Upper lobe of left lung (tissue), 6 donors: ENCODE measurements at regions not wholly inside any gene's neighbourhood (a gene's known extent, or its start where the extent isn't known, plus 50 kb on each side); places are given as distances from the start of the nearest gene placed in this dataset.
"Not testable (repeated sequence)": the region's sequence is repeated elsewhere in the genome, so short reads cannot be mapped to it uniquely, and the experiment has no call there.

ENCODE experiments used
- ATAC-seq, 2 donors: fragments of 200-7000 bp; cut with Tn5 transposase; one replicate each; pipeline ENCODE4 v1.9.1; 2022; ENCODE audit warnings: mild to moderate bottlenecking in 2 of 2, moderate library complexity in 2 of 2; ENCODE audit not compliant: low FRiP score in 2 of 2
- DNase-seq, 2 donors: peaks; one replicate each; pipeline ENCODE4 v3.0.0-alpha.2; 2019 to 2020
- H3K27ac ChIP-seq, 4 donors: fragments of 200-600 bp; sonication (generic); one replicate each; pipeline ENCODE4 v1.5.1; 2016 to 2019
- H3K27me3 ChIP-seq, 4 donors: fragments of 200-600 bp; sonication (generic); one replicate each; pipeline ENCODE4 v1.5.1; 2017 to 2019
- H3K36me3 ChIP-seq, 4 donors: fragments of 200-600 bp; sonication (generic); one replicate each; pipeline ENCODE4 v1.5.1; 2016 to 2019
- H3K4me1 ChIP-seq, 4 donors: fragments of 200-600 bp; sonication (generic); one replicate each; pipeline ENCODE4 v1.5.1; 2018 to 2019
- H3K4me3 ChIP-seq, 4 donors: fragments of 200-600 bp; sonication (generic); one replicate each; pipeline ENCODE4 v1.5.1; 2017 to 2019; ENCODE audit warnings: mild to moderate bottlenecking in 2 of 4, moderate library complexity in 1 of 4
- H3K9me3 ChIP-seq, 4 donors: fragments of 200-600 bp; sonication (generic); one replicate each; pipeline ENCODE4 v1.5.1; 2018 to 2019
- EP300 ChIP-seq, 4 donors: sonication (generic); formaldehyde crosslinking; IDR thresholded peaks; one replicate each; pipeline ENCODE4 v1.5.1; 2017; ENCODE audit warnings: antibody characterized with exemption in 4 of 4, control low read depth in 2 of 4
- POLR2A ChIP-seq, 4 donors: fragments of 450-650 bp; IDR thresholded peaks; one replicate each; pipeline ENCODE4 v1.5.1; 2016 to 2017; ENCODE audit warnings: antibody characterized with exemption in 4 of 4, mild to moderate bottlenecking in 2 of 4
- POLR2AphosphoS5 ChIP-seq, 2 donors: sonication (generic); formaldehyde crosslinking; IDR thresholded peaks; one replicate each; pipeline ENCODE4 v1.5.1; 2017; ENCODE audit warnings: antibody characterized with exemption in 2 of 2
- WGBS, 2 donors: methylation state at CpG; one replicate each; pipeline ENCODE4 v1.1.5; 2017 to 2018; 5-methylcytosine and 5-hydroxymethylcytosine counted together
- TF ChIP-seq, protein P1 (sequence below), 6 experiments: fragments of 450-650 bp in 4 of 6; fragments of 200-600 bp in 2 of 6; sonication (generic) in 2 of 6; IDR thresholded peaks; one replicate each; pipeline ENCODE4 v1.5.1; 2016 to 2019; ENCODE audit warnings: antibody characterized with exemption in 6 of 6
- donor health status: DM: no; HTN: no; CAD: no; lungs with moderate emphysema.
- donor health status: DM: no; HTN: yes; CAD: no; lungs with severe emphysema.

DNA sequence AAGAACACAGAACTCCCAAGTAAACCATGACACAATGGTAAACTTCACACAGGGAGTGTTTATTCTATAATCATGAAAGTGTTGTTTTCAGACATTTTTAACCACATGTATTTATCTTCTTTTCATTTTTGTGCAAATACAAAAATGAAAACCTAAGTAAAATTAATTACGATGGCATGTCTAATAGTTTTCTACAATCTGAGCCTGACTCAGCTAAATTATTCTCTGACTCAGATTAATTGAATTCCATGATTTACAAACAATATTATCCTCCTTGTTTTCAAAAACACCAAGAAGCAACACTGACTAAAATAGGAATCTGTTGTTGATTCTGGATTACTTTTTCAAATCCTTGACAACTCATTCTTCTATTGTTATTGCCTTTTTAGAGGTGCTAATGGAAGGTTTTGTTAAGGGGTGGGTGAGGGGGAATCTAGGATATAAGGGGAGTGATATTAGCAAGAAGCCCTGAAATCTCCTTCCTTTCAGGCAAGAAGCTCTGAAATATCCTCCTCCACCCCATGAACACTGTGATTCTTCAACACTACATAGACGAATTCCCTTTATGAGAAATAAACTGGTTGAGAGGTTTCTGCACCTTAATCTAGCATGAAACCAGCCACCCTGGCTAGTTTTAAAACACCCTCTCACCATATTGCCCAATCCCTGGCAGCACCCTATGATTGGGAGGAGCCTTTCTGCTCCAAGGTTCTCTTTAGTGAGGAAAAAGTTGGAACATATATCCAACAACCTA is 1057.7 kb upstream of the PCDH20 start:
- whole genome bisulfite sequencing, 2 donors = 78 to 80% methylated on average over 2 of the region's 2 CpGs
- H3K36me3 ChIP-seq = no peaks in the 10 kb centered on the region
- DNase-seq = no peak
- no peaks in the 10 kb centered on the region for H3K4me1 ChIP-seq
- TF ChIP-seq, protein P1, sequence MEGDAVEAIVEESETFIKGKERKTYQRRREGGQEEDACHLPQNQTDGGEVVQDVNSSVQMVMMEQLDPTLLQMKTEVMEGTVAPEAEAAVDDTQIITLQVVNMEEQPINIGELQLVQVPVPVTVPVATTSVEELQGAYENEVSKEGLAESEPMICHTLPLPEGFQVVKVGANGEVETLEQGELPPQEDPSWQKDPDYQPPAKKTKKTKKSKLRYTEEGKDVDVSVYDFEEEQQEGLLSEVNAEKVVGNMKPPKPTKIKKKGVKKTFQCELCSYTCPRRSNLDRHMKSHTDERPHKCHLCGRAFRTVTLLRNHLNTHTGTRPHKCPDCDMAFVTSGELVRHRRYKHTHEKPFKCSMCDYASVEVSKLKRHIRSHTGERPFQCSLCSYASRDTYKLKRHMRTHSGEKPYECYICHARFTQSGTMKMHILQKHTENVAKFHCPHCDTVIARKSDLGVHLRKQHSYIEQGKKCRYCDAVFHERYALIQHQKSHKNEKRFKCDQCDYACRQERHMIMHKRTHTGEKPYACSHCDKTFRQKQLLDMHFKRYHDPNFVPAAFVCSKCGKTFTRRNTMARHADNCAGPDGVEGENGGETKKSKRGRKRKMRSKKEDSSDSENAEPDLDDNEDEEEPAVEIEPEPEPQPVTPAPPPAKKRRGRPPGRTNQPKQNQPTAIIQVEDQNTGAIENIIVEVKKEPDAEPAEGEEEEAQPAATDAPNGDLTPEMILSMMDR (IDR thresholded peaks at IDR 0.05) = no peak
- TF ChIP-seq POLR2A (IDR thresholded peaks at IDR 0.05) = no peak
- TF ChIP-seq POLR2AphosphoS5 (IDR thresholded peaks at IDR 0.05) = no peak
- TF ChIP-seq EP300 (IDR thresholded peaks at IDR 0.05) = no peak
- no peak for ATAC-seq
- no peak overlapping the region for H3K27ac ChIP-seq
- H3K27me3 ChIP-seq = no peaks in the 10 kb centered on the region
- H3K4me3 ChIP-seq = no peak overlapping the region
- no peaks in the 10 kb centered on the region for H3K9me3 ChIP-seq

DNA sequence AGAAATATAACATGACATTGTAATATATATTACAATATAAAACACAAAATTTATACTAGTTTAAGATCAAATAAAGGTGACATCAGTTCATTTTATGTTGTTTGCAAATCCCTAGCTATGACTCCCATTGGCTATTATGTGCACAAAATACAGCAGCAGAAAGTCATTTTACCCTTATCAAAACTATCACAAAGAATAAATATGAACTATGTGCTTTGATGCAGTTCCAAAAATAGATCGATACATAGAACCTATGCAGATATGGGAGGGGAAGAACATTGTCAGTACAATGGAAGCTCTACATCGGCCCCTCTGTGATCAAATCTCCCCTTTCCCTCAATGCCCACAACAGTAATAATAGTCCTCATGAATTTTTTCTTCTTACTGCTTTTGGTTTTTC is 1038.1 kb upstream of the PCDH20 start:
- Histone ChIP-seq H3K27me3 (no peaks in the 10 kb centered on the region), H3K4me3 (no peak overlapping the region), H3K9me3 (no peaks in the 10 kb centered on the region), H3K4me1 (no peaks in the 10 kb centered on the region), H3K27ac (no peak overlapping the region), H3K36me3 (no peaks in the 10 kb centered on the region)
- DNase-seq (no peak), ATAC-seq (no peak)
- WGBS, 2 donors = 84 to 87% methylated on average over 2 of the region's 2 CpGs
- no peak for TF ChIP-seq POLR2AphosphoS5 (IDR thresholded peaks at IDR 0.05)
- TF ChIP-seq, protein P1 (IDR thresholded peaks at IDR 0.05) = no peak
- no peak for TF ChIP-seq POLR2A (IDR thresholded peaks at IDR 0.05)
- no peak for TF ChIP-seq EP300 (IDR thresholded peaks at IDR 0.05)

- WGBS, 2 donors = 56 to 57% methylated on average over 5 of the region's 5 CpGs
Measured at GRCh38 chr13:62450759-62451158, 1035.1 kb upstream of the PCDH20 start.

DNA sequence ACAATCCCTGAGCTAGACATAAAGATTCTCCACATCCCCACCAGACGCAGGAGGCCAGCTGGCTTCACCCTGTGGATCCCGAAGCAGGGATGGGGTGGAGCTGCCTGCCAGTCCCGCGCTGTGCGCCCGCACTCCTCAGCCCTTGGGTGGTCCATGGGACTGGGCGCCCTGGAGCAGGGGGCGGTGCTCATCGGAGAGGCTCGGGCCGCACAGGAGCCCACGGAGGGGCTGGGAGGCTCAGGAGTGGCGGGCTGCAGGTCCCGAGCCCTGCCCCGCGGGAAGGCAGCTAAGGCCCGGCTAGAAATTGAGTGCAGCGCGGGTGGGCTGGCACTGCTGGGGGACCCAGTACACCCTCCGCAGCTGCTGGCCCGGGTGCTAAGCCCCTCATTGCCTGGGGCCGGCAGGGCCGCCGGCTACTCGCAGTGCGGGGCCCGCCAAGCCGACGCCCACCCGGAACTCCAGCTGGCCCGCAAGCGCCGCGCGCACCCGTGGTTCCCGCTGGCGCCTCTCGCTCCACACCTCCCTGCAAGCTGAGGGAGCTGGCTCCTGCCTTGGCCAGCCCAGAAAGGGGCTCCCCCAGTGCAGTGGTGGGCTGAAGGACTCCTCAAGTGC is 1032.2 kb upstream of the PCDH20 start:
- H3K4me1 ChIP-seq, H3K27me3 ChIP-seq, ATAC-seq, H3K36me3 ChIP-seq, H3K27ac ChIP-seq, H3K4me3 ChIP-seq: not testable (repeated sequence)
- peak in 1 of 2 donors; percentile 81 for DNase-seq
- peaks cover 0 to 11% (median 0%) of the 10 kb centered on the region in 4 donors for H3K9me3 ChIP-seq
- 84 to 98% methylated on average over 10 to 24 of the region's 39 CpGs for WGBS, 2 donors

More at GRCh38 chr13:62450759-62451158, 1035.1 kb upstream of the PCDH20 start:
- DNase-seq = no peak
- no peak for ATAC-seq
- H3K4me1 ChIP-seq = no peaks in the 10 kb centered on the region
- H3K4me3 ChIP-seq = no peak overlapping the region
- H3K9me3 ChIP-seq = peaks cover 0 to 11% (median 0%) of the 10 kb centered on the region in 4 donors
- no peaks in the 10 kb centered on the region for H3K27me3 ChIP-seq
- TF ChIP-seq POLR2A (IDR thresholded peaks at IDR 0.05) = no peak
- TF ChIP-seq EP300 (IDR thresholded peaks at IDR 0.05) = no peak
- no peak for TF ChIP-seq POLR2AphosphoS5 (IDR thresholded peaks at IDR 0.05)
- TF ChIP-seq, protein P1 (IDR thresholded peaks at IDR 0.05) = no peak
- no peak overlapping the region for H3K27ac ChIP-seq
- no peaks in the 10 kb centered on the region for H3K36me3 ChIP-seq

DNA sequence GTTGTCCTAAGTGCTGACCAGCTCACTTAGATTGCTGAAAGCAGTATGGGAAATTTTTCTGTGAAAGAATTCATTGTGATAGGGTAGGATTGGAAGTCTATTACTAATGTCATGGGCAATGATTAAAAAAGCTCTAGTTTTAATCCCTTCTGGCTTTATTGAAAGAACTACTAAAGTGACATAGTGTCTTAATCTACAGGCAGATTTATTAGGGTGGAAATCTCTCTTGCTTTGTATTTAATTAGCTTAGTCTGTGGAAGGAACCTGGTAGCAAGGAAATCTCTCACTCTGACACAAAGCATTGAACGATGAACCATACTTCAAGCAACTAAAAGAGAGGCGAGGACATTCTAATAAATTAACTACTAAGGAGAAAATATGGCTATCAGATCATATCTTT is 1029.2 kb upstream of the PCDH20 start:
- no peak for TF ChIP-seq POLR2AphosphoS5 (IDR thresholded peaks at IDR 0.05)
- no peak for TF ChIP-seq POLR2A (IDR thresholded peaks at IDR 0.05)
- TF ChIP-seq, protein P1 (IDR thresholded peaks at IDR 0.05) = no peak
- no peak for TF ChIP-seq EP300 (IDR thresholded peaks at IDR 0.05)
- DNase-seq = no peak
- H3K27ac ChIP-seq = no peak overlapping the region
- no peak for ATAC-seq
- no peaks in the 10 kb centered on the region for H3K27me3 ChIP-seq
- H3K36me3 ChIP-seq = no peaks in the 10 kb centered on the region
- 85 to 87% methylated on average over 2 of the region's 2 CpGs for WGBS, 2 donors
- peaks cover 0 to 11% (median 0%) of the 10 kb centered on the region in 4 donors for H3K9me3 ChIP-seq
- H3K4me3 ChIP-seq = no peak overlapping the region
- no peaks in the 10 kb centered on the region for H3K4me1 ChIP-seq
